ENCODE measurements at regions not wholly inside any gene's neighbourhood (a gene's known extent, or its start where the extent isn't known, plus 50 kb on each side); places are given as distances from the start of the nearest gene placed in this dataset.
"Not testable (repeated sequence)": the region's sequence is repeated elsewhere in the genome, so short reads cannot be mapped to it uniquely, and the experiment has no call there.

DNA sequence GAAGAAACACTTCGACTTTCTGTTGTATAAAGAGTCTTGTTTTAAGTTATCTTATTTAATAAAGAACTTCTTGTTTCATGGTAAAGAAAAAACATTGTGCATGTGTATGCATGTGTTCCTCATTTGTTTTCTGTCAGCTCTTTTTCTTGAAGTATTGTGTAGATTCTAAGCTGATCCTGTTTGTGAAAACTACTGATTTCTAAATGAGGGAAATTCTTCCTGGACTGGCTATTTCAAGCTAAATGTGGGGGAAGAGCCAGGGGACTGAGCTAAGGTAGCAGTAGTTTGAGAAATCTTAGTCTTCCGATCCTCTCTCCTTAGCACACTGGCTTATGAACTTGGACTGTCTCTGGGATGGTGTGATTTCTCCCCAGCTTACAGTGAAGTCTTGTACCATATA is 56.4 kb upstream of the RBMS1 start:
- DNase-seq = no peak

DNA sequence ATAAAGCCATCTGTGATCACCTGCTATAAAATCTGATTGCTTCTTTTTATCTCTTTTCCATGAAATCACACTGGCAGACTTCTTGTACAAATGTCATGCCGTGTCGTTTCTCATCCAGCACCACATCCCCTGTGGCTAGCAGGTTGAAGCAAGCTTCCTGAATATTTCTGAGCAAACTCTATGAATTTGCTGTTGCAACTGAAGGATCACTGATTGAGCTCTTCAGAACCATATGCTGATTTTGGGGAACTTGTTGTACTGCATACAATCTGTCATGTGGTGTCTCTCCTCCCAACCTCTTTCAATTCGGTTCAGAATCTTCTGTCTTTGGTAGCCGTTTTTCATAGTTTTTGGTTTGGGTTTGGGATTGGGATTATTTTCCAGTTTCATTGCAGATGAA is 57.7 kb upstream of the RBMS1 start:
- DNase-seq = no peak

DNA sequence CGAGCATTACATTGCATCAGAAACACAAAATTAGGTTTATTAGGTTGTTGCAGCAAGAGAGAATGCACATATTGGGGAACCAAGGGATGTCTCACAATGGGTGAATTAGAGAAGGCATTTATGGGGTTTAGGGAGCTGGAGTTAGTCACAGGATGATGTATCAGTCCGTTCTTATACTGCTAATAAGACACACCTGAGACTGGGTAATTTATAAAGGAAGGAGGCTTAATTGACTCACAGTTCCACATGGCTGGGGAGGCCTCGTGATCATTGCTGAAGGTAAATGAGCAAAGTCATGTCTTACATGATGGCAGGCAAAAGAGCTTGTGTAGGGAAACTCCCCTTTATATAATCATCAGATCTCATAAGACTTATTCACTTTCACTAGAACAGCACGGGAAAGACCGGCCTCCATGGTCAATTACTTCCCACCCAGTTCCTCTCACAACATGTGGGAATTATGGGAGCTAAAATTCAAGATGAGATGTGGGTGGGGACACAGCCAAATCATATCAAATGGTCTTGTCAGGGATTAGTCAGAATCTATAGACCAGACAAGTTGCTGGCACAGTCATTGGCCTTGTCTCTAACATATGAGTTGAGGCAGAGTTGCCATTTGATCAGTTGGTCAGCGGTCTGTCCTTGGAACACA is 61.9 kb upstream of the RBMS1 start:
- no peak for DNase-seq

DNA sequence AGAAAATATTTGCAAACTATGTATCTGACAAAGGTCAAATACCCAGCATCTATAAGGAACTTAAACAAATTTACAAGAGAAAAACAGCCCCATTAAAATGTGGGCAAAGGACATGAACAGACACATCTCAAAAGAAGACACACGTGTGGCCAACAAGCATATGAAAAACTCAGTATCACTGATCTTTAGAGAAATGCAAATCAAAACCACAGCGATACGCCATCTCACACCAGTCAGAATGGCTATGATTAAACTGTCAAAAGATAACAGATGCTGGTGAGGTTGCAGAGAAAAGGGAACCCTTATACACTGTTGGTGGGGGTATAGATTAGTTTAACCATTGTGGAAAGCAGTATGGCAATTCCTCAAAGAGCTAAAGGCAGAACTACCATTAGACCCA is 64.3 kb upstream of the RBMS1 start:
- DNase-seq = no peak

DNA sequence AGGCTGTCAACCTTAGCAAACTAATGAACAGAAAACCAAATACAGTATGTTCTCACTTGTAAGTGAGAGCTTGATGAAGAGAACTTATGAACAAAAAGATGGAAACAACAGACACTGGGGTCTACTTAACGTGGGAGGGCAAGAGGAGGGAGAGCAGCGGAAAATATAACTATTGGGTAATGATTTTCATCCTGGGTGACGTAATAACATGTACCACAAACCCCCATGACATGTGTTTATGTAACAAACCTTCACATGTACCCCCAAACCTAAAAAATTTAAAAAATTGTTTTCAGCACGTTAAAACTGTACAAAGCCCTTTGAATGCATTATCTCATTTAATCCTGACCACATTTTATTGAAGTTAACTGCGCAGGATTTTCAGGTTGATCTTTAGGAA is 64.9 kb upstream of the RBMS1 start:
- DNase-seq = no peak

DNA sequence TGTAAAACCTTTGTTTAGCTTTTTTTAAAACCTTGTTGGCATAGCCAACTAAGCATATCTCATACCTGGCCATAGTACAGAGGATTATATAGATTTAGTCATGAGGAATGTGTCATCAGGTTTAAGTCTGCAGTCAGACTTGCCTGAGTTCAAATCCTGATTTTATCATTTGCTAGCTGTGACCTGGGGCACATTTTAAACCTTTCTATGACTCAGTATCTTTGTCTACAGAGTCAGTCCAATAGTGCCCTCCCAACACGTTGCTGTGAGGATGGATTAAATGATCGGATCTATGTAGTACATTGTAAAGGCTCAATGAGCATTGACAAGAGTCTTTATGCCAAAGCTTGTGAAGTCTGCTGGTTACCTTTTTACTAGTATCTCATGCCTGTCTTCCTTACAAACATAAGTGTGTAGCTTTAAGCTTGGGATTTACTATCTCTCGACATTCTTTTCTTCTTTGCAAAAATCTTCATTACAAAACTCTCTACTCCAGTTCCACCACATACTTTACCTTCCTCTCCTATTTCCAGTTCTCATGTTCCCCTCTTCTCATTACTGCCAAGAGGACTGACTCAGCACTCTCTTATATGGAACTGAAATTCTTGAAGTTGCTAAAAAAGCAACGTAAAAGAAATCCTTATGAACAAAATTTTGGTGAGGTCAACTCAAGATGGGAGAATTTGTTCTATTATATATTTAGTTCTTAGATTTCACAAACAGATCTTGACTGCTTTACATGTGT is 68.1 kb upstream of the RBMS1 start:
- DNase-seq = no peak

DNA sequence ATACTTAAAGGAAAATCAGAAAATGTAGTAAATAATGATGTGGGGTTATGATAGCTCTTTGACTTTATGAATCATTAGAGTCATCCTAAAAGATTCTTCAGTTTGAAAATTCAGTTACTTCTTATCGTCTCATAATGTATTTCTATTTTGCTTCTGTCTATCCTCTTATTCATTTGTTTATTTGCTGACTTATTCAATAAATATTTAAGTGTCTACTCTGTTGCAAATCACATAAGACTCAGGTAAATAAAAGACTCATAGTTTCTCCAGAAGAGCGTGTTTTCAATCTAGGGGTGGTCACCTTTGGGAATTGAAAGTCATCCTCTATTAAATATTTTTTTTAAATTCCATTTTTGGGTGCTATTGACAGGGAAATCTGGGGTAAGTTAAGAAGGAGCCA is 69.1 kb upstream of the RBMS1 start:
- DNase-seq = no peak

DNA sequence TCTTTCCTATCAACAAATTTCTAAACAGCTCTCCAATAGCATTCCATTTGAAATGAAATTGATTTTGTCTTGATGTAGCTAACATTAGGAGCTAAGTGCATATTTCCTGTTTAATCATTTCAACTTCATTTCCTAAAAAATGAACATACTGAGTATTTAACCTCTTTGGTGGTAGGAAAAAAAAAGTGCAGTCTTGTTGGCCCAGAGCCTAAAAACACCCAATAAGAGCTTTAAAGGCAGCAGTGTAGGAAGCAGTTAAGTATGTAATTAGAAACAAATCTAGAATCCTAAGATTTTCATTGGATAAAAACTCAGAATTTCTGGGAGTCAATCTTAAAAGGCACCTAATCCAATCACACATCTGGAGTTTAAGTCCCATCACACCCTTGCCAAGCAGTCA is 71.0 kb upstream of the RBMS1 start:
- DNase-seq = no peak

DNA sequence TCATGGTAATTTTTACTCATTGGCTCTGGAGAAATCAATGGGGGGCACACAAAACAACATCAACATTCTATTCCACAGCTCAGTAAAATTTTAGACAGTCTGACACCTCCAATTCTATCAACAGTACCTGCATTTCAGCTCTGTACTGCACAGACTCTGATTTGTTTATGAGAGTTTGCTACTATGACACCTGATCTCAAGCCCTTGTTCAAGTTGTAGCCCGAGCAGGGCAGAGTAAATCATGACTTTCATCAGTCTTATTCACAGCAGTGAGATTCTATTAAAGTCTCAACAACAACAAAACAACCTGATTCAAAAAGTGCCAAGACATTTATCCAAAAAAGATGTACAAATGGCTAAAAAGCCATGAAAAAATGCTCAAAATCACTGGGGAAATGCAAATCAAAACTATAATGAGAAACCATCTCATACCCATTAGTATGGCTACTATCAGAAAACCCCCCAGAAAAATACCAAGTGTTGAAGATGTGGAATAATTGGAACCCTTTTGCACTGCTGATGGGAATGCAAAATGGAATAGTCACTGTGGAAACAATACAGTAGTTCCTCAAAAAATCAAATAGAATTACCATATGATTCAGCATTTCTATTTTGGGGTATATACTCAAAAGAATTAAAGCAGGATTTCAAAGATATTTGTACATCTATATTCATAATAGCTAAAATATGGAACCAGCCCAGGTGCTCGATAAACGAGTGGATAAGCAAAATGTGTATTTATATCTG is 71.7 kb upstream of the RBMS1 start:
- no peak for DNase-seq

DNA sequence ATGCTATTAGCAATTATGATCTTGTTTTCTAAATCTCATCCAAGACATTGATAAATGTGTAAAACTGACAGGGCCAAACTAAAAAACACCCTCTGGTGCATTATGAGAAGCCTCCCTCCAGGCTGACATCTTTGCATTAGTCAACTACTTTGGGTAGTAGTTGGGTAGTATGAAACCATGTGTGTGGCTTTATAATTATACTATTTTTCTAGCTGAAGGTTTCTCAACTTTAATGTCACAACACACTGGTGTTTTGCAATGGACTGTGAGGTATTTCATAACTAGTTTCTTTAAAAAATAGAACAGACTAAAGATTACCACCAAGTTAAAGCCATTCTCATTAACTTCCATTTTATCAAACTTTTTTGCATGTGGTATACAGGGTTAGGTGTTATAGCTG is 73.1 kb upstream of the RBMS1 start:
- DNase-seq = no peak

DNA sequence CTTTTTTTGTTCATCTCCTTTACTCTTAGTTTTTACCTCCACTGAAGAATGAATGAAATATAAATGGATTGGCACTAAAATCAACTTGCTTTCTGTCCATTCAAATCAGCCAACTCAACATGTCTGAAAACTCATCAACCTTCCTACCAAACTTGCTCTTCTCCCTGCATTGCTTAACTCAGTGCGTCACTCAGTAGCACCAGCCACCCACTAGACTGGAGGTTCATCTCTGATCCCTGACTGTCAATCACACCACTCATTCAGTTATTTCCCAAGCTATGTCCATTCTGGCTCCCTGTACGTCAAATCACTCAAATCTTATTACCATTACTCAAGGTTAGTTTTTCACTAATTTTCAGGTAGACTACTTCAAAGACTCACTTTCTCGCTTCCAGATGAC is 75.2 kb upstream of the RBMS1 start:
- DNase-seq = no peak

DNA sequence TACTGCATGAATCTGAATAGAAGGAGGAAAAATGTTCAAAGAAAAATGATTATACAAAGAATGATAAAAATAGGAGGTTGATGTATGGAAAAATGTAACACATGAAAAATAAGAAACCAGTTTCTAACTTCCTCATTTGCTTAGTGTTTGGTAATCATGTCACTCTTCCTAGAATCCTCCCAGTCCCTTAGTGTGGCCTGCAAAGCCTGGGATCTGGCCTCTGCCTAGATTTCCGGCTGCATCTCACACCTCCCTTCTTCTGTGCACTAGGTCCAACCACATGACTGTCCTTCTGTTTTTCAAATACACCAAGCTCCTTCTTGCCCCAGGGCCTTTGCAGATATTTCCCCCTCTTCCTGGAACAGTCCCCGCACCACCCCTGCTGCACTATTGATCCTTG is 76.8 kb upstream of the RBMS1 start:
- no peak for DNase-seq

DNA sequence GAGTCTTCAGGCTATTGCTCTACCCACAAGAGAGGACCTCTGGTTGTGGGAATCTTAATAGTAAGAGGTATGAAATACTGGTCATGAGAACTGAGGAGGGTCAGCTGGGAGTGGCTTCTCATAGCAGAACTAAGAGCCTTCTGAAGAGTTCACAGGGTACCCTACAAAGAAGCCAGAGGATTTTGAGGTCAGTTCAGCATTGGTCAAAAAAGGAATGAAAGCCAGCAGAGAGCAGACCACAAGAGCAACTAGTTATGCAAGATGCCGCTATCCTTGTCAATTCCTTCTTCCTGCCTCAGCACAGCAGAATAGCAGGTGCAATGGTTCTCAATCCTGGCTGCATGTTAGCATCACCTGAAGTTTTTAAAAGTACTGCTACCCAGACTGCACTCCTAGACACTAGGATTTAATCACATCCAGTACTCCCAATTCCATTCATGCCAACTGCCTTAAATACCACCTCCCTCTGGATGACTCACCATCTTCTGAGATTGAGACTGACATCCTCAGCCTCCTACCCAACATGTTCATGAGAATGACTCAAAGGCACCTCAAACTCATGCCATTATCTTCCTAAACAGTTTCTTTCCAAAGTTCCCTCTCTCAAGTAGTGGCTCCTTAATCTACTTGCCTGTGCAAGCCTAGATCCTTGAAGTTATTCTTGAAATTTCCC is 81.0 kb upstream of the RBMS1 start:
- no peak for DNase-seq

DNA sequence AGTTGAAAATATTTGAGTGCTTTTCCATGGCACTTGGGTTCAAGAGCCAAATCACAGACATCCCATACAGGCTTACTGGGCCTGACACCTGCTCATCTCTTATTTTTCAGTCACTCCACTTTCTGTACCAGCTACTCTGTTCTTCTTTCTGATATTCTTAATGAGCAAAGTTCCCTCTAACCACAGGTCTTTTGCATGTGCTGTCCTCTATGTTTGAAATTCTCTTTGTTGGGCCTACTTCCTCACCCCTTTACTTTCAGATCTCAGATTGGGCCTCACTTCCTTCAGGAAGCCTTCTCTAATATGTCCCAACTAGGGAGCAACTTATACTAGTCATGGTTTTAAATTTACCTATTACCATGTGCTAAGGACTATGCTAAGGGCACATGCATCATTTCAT is 81.8 kb upstream of the RBMS1 start:
- no peak for DNase-seq

DNA sequence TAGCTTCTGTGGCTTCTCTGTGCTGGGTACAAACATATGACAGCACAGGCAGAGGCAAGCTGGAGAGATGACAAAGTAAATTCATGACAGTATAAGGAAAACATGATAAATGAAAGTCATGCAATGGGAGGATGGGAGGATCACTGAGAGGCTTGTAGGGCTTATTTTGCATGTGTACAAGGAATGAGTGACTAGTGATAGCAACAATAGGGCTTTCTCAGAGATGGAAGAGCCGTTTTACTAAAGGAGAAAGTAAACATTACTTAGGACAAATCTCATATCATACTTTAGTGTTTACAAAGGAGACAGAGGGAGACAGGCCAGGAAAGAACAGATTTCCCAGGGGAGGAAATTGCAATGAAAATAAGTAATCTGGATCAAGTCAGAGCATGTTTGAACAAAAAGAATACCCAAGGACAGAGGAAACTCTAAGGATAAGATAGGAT is 82.5 kb upstream of the RBMS1 start:
- DNase-seq = no peak

DNA sequence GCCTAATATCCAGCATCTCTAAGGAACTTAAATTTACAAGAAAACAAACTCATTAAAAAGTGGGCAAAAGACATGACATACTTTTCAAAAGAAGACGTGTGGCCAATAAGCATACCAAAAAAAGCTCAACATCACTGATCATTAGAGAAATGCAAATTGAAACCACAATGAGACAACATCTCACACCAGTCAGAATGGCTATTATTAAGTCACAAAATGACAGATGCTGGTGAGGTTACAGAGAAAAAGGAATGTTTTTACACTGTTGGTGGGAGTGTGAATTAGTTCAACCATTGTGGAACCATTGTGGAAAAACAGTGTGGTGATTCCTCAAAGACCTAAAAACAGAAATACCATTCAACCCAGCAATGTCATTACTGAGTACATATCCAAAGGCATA is 83.5 kb upstream of the RBMS1 start:
- not testable (repeated sequence) for DNase-seq

DNA sequence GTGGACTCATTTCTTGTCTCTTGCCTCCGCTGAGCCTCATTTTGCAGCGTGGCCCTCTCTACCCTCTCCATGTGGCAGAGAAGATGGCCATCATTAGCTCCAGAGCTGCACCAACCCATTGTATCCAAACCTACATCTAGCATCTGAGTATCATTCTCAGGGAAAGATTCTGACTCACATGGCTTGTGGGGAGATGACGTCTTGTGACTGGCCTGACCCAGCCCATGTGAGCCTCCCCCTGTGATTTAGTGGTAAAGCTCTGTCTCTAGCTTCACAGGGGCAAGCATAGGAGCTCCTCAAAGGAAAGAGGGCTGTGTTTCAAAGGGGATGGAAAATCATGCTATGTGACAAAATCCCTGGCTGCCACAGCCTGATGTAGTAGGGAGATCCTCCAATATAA is 87.4 kb upstream of the RBMS1 start:
- no peak for DNase-seq

DNA sequence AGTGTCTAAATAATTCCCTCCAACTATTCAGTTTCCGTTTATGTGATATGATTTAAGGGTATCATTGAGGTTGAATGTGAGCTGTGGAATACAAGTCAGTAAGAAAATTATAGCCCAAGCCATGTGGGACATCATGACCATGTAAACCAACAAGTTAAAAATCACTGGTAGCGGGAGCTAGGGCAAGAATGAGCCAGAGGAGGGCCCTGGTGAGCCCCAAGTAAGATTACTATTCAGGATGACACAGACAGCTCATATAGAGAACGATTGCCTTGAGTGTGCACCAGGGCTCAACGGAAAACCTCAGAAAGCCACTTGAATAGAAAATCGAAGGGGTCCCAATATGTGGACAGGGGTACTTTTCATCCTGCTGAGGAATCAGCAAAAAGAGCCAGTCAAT is 87.8 kb upstream of the RBMS1 start:
- no peak for DNase-seq

DNA sequence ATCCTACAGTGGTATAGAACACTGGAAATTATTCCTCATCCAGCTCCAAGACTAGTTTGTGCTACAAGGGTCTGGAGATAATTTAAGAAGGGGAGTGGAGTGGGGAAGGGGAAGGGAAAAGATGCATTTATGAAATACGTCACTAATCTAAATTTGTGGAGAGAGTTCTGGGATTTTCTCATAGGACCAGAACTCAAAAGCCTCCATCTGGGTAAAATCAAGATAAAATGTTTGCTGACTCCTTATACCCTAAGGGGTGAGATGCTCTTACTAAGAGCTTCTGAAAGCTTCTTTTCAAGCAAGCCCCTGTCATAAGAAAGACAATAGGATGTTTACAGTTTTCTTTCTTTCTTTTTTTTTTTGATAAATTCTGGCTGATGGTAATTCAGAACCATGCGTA is 88.5 kb upstream of the RBMS1 start:
- DNase-seq = no peak

DNA sequence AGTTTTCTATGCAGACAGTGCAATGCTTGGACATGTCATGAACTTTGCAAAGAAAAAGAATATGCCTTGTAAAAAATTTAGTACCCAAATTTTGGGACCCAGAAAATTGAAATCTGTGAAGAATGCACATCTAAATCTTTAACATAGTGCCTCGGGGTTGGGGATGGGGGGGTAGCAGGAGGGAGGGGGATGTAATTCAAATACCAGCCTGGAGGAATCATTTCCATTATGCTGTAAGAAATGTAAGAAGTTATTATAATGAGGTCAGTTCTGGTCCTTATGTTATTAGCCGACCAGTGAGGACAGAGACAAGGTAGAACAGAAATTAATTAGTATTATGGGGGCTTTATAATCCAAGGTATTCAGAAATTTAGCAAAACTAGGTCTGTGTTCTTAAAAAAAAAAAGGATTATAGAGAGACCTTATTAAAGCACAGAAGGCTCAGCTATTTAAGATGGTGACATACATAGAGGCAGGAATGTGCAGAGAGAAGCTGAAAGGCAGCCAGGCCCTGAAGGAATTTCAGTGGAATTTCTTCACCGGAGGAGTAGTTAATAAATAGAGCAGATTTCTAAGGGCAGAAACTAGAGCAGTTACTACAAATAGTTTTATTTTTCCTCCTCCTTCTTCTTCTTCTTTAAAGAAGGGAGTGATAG is 89.0 kb upstream of the RBMS1 start:
- no peak for DNase-seq

DNA sequence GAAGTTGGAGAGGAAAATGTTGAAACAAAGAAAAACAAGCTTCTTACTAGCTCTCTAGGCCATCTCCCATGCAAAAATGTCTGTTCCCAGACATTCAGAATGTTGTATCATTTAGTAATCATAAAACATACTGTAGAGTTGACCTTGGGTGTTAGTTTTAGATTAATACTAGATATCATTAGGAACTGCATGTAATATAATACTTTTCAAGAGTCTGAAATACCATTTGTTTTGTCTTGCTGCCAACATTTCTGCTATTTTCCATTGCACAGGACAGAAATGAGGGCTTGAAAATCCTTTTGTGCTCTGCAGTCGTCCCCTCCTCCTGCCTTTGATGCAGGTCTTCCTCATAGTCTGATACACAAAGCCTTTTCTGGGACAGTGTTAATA is 89.5 kb upstream of the RBMS1 start:
- no peak for DNase-seq

DNA sequence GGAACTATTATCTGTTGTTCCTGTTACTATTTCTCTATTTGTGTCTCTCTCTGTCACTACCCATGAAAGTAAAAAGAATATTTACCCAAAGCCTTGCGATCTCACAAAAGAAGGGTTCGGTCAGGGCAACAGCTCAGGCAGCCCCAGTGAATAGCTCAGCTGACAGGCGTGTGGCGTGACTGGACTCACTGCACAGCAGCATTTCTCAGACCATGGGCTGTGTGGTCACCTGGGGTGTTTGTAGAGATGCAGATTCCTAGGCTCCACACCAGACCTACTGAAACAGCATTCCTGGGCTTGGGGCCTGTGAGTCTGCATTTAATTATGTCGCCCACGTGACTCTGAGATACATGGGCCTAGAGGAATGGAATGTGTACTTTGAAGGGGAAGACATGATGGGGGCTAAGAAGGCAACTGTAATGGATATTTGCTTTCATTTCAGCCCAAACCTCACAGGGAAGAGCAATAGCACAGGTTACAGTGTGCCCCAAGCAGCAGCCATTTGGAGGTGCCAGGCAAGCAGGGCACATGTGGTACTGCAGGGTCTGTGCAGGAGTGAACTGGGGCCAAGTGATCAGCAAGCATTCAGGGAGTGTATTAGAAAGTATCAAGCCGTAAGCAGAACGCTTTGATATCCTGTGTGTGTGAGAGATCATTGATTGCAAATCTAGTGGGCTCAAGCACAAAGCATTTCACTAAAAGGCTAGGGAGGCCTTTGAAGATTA is 90.4 kb upstream of the RBMS1 start:
- DNase-seq = no peak

All from activated effector memory CD4-positive, alpha-beta T cell treated with anti-CD3 and anti-CD28 coated beads, Interleukin-2, amount 50 U/mL, for 16 hours (primary cell).